Hematopoietic multipotent progenitor cell (in vitro differentiated cells): ENCODE measurements at regions not wholly inside any gene's neighbourhood (a gene's known extent, or its start where the extent isn't known, plus 50 kb on each side); places are given as distances from the start of the nearest gene placed in this dataset.

Experiments used
- DNase-seq, 3 donors: peaks; one replicate each; pipeline ENCODE4 v3.0.0-alpha.2; 2011 to 2015; ENCODE audit warnings: low read depth in 2 of 3, low spot score in 2 of 3

- DNase-seq = no peak
These were observed 73.4 kb downstream of the NTMT2 start for GRCh38 chr1:170219163-170219562.

GRCh38 chr1:170221031-170221430 lies 75.3 kb downstream of the NTMT2 start:
- no peak for DNase-seq

- no peak for DNase-seq
These were observed 75.7 kb downstream of the NTMT2 start for GRCh38 chr1:170221495-170221894.

GRCh38 chr1:170224469-170224868 lies 78.7 kb downstream of the NTMT2 start:
- DNase-seq = no peak

GRCh38 chr1:170225781-170226530 lies 80.2 kb downstream of the NTMT2 start:
- DNase-seq = no peak

GRCh38 chr1:170226767-170227166 lies 81.0 kb downstream of the NTMT2 start:
- no peak for DNase-seq

GRCh38 chr1:170230323-170230722 lies 84.6 kb downstream of the NTMT2 start:
- DNase-seq = no peak

- DNase-seq = no peak
These were observed 85.9 kb downstream of the NTMT2 start for GRCh38 chr1:170231662-170232061.

- DNase-seq = no peak
These were observed 93.1 kb downstream of the NTMT2 start for GRCh38 chr1:170238704-170239391.

- no peak for DNase-seq
These were observed 93.7 kb downstream of the NTMT2 start for GRCh38 chr1:170239445-170239844.

- DNase-seq = no peak
These were observed 94.7 kb downstream of the NTMT2 start for GRCh38 chr1:170240409-170240808.

GRCh38 chr1:170241266-170241851 lies 95.6 kb downstream of the NTMT2 start:
- no peak for DNase-seq

GRCh38 chr1:170247751-170248521 lies 102.2 kb downstream of the NTMT2 start:
- no peak for DNase-seq

GRCh38 chr1:170250531-170251276 lies 104.9 kb downstream of the NTMT2 start:
- DNase-seq = no peak

- no peak for DNase-seq
These were observed 107.3 kb downstream of the NTMT2 start for GRCh38 chr1:170252851-170253579.

GRCh38 chr1:170254371-170254770 lies 108.6 kb downstream of the NTMT2 start:
- DNase-seq = no peak

GRCh38 chr1:170261669-170262068 lies 115.9 kb downstream of the NTMT2 start:
- no peak for DNase-seq

- DNase-seq = no peak
These were observed 116.6 kb downstream of the NTMT2 start for GRCh38 chr1:170262276-170262939.

- DNase-seq = no peak
These were observed 119.5 kb downstream of the NTMT2 start for GRCh38 chr1:170265234-170265633.
